SK-N-SH (cell line): ENCODE measurements at regions not wholly inside any gene's neighbourhood (a gene's known extent, or its start where the extent isn't known, plus 50 kb on each side); places are given as distances from the start of the nearest gene placed in this dataset.

Experiments used
- CTCF ChIA-PET: fragments of 300-600, 350-600 bp; formaldehyde crosslinking; extraction: SDS; loops from one replicate; lab custom pipeline; 2021; lab: Yijun Ruan, JAX
- POLR2A ChIA-PET: fragments of 350-600 bp; sonication (Branson Sonifier 250); formaldehyde crosslinking; extraction: SDS; loops from one replicate; lab custom pipeline; 2020; ENCODE audit warnings: antibody characterized with exemption, inconsistent platforms; lab: Yijun Ruan, JAX
- DNase-seq: peaks from one replicate; pipeline ENCODE4 v3.0.0; 2012
- H2AFZ ChIP-seq: fragments of 200-600 bp; sonication (generic); 2 replicates; pipeline ENCODE4 v1.8.1; 2016; ENCODE audit warnings: antibody characterized with exemption, mild to moderate bottlenecking, low read depth
- H3F3A ChIP-seq: fragments of 200-600 bp; sonication (generic); replicated peaks from 2 replicates; pipeline ENCODE3; 2016; ENCODE audit warnings: antibody characterized with exemption, mild to moderate bottlenecking; ENCODE audit not compliant: insufficient read depth
- H3K27ac ChIP-seq, 2 experiments: fragments of 200-500 bp in 1 of 2; fragments of 200-600 bp in 1 of 2; sonication (Bioruptor generic) in 1 of 2; sonication (generic), shearing (Covaris generic) in 1 of 2; 2 replicates each; pipeline versions ENCODE4 v1.5.1 to v1.6.1; 2014 to 2016; ENCODE audit warnings: low read depth in 2 of 2, inconsistent platforms in 1 of 2, low read length in 1 of 2, mild to moderate bottlenecking in 1 of 2, mixed read lengths in 1 of 2
- H3K27me3 ChIP-seq: fragments of 200-600 bp; sonication (generic), shearing (Covaris generic); 2 replicates; pipeline ENCODE4 v1.6.1; 2016; ENCODE audit warnings: mixed run types; ENCODE audit not compliant: insufficient read depth
- H3K36me3 ChIP-seq, 2 experiments: fragments of 200-500 bp in 1 of 2; fragments of 200-600 bp in 1 of 2; sonication (Bioruptor generic) in 1 of 2; sonication (generic) in 1 of 2; replicated peaks in 1 of 2; 2 replicates each; pipeline versions ENCODE3 to v1.5.1; 2014 to 2016; ENCODE audit warnings: low read length in 1 of 2, mild to moderate bottlenecking in 1 of 2; ENCODE audit not compliant: insufficient read depth in 2 of 2, control insufficient read depth in 1 of 2
- H3K4me1 ChIP-seq, 2 experiments: fragments of 200-500 bp in 1 of 2; fragments of 200-600 bp in 1 of 2; sonication (Bioruptor generic) in 1 of 2; sonication (generic), shearing (Covaris generic) in 1 of 2; 2 replicates each; pipeline versions ENCODE4 v1.5.1 to v1.6.1; 2014 to 2016; ENCODE audit warnings: low read depth in 1 of 2, low read length in 1 of 2, mixed run types in 1 of 2; ENCODE audit not compliant: insufficient read depth in 2 of 2, control insufficient read depth in 1 of 2
- H3K4me2 ChIP-seq: fragments of 200-600 bp; sonication (generic), shearing (Covaris generic); 2 replicates; pipeline ENCODE4 v1.6.1; 2017; ENCODE audit warnings: mixed run types
- H3K4me3 ChIP-seq, 2 experiments: fragments of 200-500 bp in 1 of 2; fragments of 200-600 bp in 1 of 2; sonication (Bioruptor generic) in 1 of 2; sonication (generic), shearing (Covaris generic) in 1 of 2; 2 replicates each; pipeline versions ENCODE4 v1.5.1 to v1.8.1; 2014 to 2016; ENCODE audit warnings: low read depth in 2 of 2, inconsistent platforms in 1 of 2, low read length in 1 of 2, mild to moderate bottlenecking in 1 of 2, mixed read lengths in 1 of 2, moderate library complexity in 1 of 2
- H3K79me2 ChIP-seq: fragments of 200-600 bp; sonication (generic); 2 replicates; pipeline ENCODE4 v1.8.1; 2017; ENCODE audit warnings: mild to moderate bottlenecking; ENCODE audit not compliant: insufficient read depth
- H3K9ac ChIP-seq: fragments of 200-600 bp; sonication (generic); 2 replicates; pipeline ENCODE4 v1.6.1; 2017; ENCODE audit warnings: mixed run types
- H3K9me2 ChIP-seq: fragments of 200-600 bp; sonication (generic); 2 replicates; pipeline ENCODE4 v1.6.1; 2017; ENCODE audit warnings: mixed run types
- H3K9me3 ChIP-seq: fragments of 200-600 bp; sonication (generic); 2 replicates; pipeline ENCODE4 v1.6.1; 2017; ENCODE audit warnings: mixed run types, mild to moderate bottlenecking, moderate library complexity
- H4K20me1 ChIP-seq: fragments of 200-600 bp; sonication (generic); 2 replicates; pipeline ENCODE4 v1.6.1; 2017; ENCODE audit warnings: mild to moderate bottlenecking, mixed run types; ENCODE audit not compliant: insufficient read depth
- EP300 ChIP-seq, 2 experiments: IDR thresholded peaks; 2 replicates each; pipeline versions ENCODE4 v1.4.0 to v1.6.1; 2012; ENCODE audit warnings: borderline replicate concordance in 1 of 2, low read depth in 1 of 2, low read length in 1 of 2
- FOSL2 ChIP-seq: IDR thresholded peaks from 2 replicates; pipeline ENCODE4 v1.4.0; 2012; ENCODE audit warnings: low read depth, mild to moderate bottlenecking, moderate library complexity, borderline replicate concordance
- FOXJ3 ChIP-seq: sonication (generic); formaldehyde crosslinking; IDR thresholded peaks from 2 replicates; pipeline ENCODE4 v1.5.1; 2020; ENCODE audit warnings: mild to moderate bottlenecking, missing genetic modification reagents
- JUND ChIP-seq: IDR thresholded peaks from 2 replicates; pipeline ENCODE4 v1.4.0; 2012
- NFIC ChIP-seq: IDR thresholded peaks from 2 replicates; pipeline ENCODE4 v1.4.0; 2012; ENCODE audit warnings: borderline replicate concordance
- RAD21 ChIP-seq: IDR thresholded peaks from 2 replicates; pipeline ENCODE4 v1.6.1; 2012; ENCODE audit warnings: mild to moderate bottlenecking, low read length
- RXRA ChIP-seq: IDR thresholded peaks from 2 replicates; pipeline ENCODE4 v1.4.0; 2012; ENCODE audit warnings: low read depth, mild to moderate bottlenecking, borderline replicate concordance
- SMC3 ChIP-seq: IDR thresholded peaks from 2 replicates; pipeline ENCODE4 v1.6.1; 2012; ENCODE audit warnings: low read depth, low read length, improper control_type of control experiment
- TCF12 ChIP-seq: IDR thresholded peaks from 2 replicates; pipeline ENCODE4 v1.4.0; 2012
- TEAD4 ChIP-seq: IDR thresholded peaks from 2 replicates; pipeline ENCODE4 v1.4.0; 2012; ENCODE audit warnings: mild to moderate bottlenecking, borderline replicate concordance; ENCODE audit not compliant: insufficient read depth
- WGBS: methylation state at CpG from one replicate; pipeline ENCODE4 v1.1.6; 2017; ENCODE audit warnings: low lambda C conversion rate; 5-methylcytosine and 5-hydroxymethylcytosine counted together
- TF ChIP-seq, protein P1 (sequence below): IDR thresholded peaks from 2 replicates; pipeline ENCODE4; 2012
- TF ChIP-seq, protein P2 (sequence below): fragments of 200-600 bp; sonication (generic); IDR thresholded peaks from 2 replicates; pipeline ENCODE4 v1.6.1; 2017; ENCODE audit warnings: antibody characterized with exemption, mild to moderate bottlenecking, moderate library complexity

DNA sequence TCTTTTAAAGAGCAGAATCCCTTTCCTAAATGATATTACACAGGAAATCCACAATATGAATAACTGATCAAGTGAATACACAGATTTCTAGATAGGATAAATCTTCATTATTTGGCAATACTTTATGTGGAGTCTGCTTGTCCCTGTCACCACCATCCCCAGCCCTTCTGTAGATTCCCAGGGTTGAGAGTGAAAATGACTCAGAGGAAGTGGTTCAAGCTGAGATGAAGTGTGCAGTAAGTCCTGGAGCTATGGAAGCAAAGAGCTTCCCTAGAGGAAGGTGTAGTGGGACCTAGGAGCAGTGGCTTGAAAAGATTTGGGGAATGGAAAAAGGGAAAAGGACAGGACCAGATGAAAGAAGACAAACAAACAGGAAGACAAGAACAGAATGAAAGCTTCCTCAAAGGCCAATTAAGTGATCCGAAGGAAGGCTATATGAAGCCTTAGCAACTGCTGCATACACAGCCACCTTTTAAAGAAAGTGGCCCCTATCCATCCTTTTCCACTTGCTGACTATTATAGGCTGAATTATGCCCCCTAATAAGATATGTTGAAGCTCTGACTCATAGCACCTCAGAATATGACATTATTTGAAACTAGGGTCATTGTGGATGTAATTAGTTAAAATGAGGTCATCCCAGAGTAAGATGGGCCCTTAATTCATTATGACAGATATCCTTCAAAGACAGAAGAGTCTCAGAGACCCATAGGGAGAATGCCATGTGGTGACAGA, 96.5 kb upstream of the CAMK1G start:
- Histone ChIP-seq H3F3A (peaks cover 18% of the 10 kb centered on the region), H2AFZ (0 out of 2 replicates have a peak overlapping the region, but pooled peaks have one; percentile 5), H3K36me3 (no peaks in the 10 kb centered on the region), H3K4me2 (no peak overlapping the region), H4K20me1 (no peaks in the 10 kb centered on the region), H3K27me3 (no peaks in the 10 kb centered on the region), H3K9me2 (no peaks in the 10 kb centered on the region), H3K79me2 (no peaks in the 10 kb centered on the region), H3K4me1 (peaks cover 0 to 6% of the 10 kb centered on the region in 2 experiments), H3K27ac (peak overlapping the region in 1 of 2 experiments; percentile 57; a peak in 2 of 4 replicates), H3K9ac (no peak overlapping the region), H3K4me3 (no peak overlapping the region), H3K9me3 (no peaks in the 10 kb centered on the region)
- 87% methylated on average over 1 of the region's 1 CpG for WGBS
- no peak for DNase-seq
- ChIA-PET POLR2A (no interaction called here), CTCF (interaction anchor here (1.2 to 2.6 kb wide), 2 partner anchors 25 to 27 kb away, joined by 3 to 7 read pairs; no protein-coding TSS in a partner anchor)
- TF ChIP-seq JUND, result peak; percentile 34
- TF ChIP-seq SMC3, result no peak
- TF ChIP-seq NFIC, result peak; percentile 27; the same call in 1 of the 2 replicates
- TF ChIP-seq, protein P1, sequence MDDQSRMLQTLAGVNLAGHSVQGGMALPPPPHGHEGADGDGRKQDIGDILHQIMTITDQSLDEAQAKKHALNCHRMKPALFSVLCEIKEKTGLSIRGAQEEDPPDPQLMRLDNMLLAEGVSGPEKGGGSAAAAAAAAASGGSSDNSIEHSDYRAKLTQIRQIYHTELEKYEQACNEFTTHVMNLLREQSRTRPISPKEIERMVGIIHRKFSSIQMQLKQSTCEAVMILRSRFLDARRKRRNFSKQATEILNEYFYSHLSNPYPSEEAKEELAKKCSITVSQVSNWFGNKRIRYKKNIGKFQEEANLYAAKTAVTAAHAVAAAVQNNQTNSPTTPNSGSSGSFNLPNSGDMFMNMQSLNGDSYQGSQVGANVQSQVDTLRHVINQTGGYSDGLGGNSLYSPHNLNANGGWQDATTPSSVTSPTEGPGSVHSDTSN, result peak; percentile 26; the same call in 1 of the 2 replicates
- peak; percentile 35 for TF ChIP-seq FOSL2
- TF ChIP-seq TEAD4, result no peak
- no peak for TF ChIP-seq TCF12
- no peak for TF ChIP-seq FOXJ3
- TF ChIP-seq EP300 (IDR thresholded peaks at IDR 0.05; ENCODE audit: borderline replicate concordance in 1 of 2, low read depth in 1 of 2, low read length in 1 of 2), result no peak

DNA sequence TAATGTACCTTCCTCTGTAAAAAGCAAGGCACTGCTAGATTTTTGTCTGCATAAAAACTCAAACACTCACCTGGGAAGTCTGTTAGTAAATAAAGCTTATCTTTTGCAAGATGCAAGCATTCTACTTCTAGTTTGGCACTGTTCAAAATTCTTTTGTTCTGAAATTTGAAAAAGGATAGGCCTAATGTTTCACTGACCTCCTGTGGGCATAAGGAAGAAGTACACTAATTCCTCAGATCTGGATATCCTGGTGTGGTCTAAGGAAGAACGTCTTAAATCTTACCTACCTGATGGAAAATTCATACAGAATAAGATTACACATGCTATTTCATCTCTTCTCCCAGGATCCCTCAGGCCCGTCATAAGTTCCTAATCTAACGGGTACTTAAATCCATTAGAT, 93.5 kb upstream of the CAMK1G start:
- CTCF ChIA-PET, result interaction anchor here (0.8 to 2.7 kb wide), 19 partner anchors 11 to 287 kb away, joined by 3 to 16 read pairs (median 4); no protein-coding TSS in a partner anchor
- no peaks in the 10 kb centered on the region for H4K20me1 ChIP-seq

More for the DNA sequence above, 93.5 kb upstream of the CAMK1G start:
- no peaks in the 10 kb centered on the region for H3K9me2 ChIP-seq
- H3K9ac ChIP-seq, result no peak overlapping the region
- no peak overlapping the region; a peak in 1 of 4 replicates for H3K4me3 ChIP-seq
- H3K9me3 ChIP-seq, result no peaks in the 10 kb centered on the region
- no peak overlapping the region for H2AFZ ChIP-seq
- peaks cover 16% of the 10 kb centered on the region for H3F3A ChIP-seq
- peaks cover 0 to 5% of the 10 kb centered on the region in 2 experiments for H3K4me1 ChIP-seq
- no peaks in the 10 kb centered on the region for H3K27me3 ChIP-seq
- H3K79me2 ChIP-seq, result no peaks in the 10 kb centered on the region
- no peak overlapping the region for H3K27ac ChIP-seq
- H3K36me3 ChIP-seq, result no peaks in the 10 kb centered on the region
- WGBS, result 56% methylated on average over 3 of the region's 3 CpGs
- POLR2A ChIA-PET, result no interaction called here
- no peak overlapping the region for H3K4me2 ChIP-seq
- TF ChIP-seq SMC3, result peak; percentile 41
- TF ChIP-seq, protein P2, sequence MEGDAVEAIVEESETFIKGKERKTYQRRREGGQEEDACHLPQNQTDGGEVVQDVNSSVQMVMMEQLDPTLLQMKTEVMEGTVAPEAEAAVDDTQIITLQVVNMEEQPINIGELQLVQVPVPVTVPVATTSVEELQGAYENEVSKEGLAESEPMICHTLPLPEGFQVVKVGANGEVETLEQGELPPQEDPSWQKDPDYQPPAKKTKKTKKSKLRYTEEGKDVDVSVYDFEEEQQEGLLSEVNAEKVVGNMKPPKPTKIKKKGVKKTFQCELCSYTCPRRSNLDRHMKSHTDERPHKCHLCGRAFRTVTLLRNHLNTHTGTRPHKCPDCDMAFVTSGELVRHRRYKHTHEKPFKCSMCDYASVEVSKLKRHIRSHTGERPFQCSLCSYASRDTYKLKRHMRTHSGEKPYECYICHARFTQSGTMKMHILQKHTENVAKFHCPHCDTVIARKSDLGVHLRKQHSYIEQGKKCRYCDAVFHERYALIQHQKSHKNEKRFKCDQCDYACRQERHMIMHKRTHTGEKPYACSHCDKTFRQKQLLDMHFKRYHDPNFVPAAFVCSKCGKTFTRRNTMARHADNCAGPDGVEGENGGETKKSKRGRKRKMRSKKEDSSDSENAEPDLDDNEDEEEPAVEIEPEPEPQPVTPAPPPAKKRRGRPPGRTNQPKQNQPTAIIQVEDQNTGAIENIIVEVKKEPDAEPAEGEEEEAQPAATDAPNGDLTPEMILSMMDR, result peak; percentile 70
- TF ChIP-seq RXRA, result no peak
- peak; percentile 73 for TF ChIP-seq RAD21
- peak; percentile 18 for DNase-seq
